HG02840 (cell line): ENCODE measurements at regions not wholly inside any gene's neighbourhood (a gene's known extent, or its start where the extent isn't known, plus 50 kb on each side); places are given as distances from the start of the nearest gene placed in this dataset.
"Not testable (repeated sequence)": the region's sequence is repeated elsewhere in the genome, so short reads cannot be mapped to it uniquely, and the experiment has no call there.

ENCODE experiments used
- ATAC-seq: cut with Tn5 transposase; IDR thresholded peaks from one replicate; pipeline ENCODE4 v1.9.1; 2021; ENCODE audit warnings: mild to moderate bottlenecking, moderate library complexity, moderate number of reproducible peaks; ENCODE audit not compliant: unreplicated experiment, low FRiP score

DNA sequence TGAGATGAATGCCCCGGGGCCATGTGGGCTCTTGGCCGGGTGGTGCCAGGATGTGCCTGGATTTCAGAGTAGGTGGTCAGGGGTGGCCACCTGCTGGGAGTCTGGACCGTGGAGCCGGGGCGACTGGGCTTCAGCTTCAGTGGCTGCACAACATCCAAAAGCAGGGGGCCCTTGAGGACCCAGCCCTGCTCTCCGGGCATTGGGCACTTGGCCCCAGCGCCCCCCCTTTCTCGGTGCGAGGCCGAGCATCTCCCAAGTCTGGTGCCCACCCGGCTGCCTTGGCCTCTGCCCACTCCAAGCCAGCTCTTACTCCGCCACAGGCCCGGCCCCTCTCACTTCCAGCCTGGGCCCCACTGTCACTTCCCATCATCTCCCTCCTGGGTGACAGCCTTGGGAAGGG is 4429.0 kb upstream of the TPTE start:
- not testable (repeated sequence) for ATAC-seq

DNA sequence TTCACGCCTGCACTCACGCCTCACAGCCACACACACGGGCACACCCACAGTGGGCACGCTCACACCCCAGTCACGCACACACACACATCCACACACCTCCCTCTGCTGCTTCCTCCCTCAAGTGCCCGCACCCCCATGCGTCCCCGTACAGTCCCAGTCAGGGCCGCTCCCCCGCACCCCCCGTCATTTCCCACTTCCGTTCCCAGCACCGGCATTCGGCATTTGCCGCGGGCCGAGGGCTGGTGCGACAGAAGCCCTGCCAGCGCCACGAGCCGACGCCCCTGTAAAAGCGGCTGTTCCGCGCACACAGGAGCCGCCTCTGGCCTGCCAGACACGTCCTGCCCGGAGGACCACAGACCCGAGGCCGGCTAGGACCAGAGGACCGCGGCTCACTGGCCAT is 4428.0 kb upstream of the TPTE start:
- not testable (repeated sequence) for ATAC-seq

DNA sequence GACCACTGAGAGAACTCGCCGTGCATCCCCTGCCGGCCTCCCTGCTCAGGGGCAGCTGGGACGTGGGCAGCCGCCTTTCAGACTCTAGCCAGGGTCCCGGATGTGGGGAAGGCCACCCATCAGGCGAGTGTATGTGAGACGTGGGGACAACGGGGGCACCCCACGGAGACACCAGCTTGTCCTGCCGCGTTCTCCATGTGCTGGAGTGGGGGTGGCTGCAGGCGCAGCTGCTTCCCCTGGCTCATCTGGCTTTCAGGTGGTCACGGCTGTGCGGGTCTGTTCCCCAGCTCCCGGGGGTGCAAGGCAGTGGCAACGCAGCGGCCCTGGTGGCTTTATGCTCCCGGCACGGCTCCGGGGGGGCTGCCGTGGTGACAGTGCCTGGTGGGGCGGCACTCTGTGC is 4427.5 kb upstream of the TPTE start:
- ATAC-seq: not testable (repeated sequence)

DNA sequence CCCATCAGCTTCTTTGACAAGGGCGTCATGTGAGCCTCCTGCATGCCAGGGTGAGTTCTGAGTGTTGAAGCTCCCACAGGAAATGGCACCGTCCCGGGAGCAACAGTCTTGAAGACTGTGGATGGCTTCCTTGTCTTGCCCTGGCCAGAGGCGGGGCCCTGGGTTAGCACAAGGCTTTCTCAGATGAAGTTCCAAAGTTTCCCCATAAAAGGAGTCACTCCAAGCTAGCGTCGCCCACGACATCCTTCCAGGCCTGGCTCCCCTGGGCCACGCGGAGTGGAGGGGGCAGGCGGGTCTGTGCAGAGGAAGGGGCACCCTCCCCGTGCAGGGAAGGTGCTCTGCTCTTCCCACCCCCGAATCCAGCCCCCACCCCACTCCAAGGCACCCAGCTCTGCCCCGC is 4426.1 kb upstream of the TPTE start:
- not testable (repeated sequence) for ATAC-seq

DNA sequence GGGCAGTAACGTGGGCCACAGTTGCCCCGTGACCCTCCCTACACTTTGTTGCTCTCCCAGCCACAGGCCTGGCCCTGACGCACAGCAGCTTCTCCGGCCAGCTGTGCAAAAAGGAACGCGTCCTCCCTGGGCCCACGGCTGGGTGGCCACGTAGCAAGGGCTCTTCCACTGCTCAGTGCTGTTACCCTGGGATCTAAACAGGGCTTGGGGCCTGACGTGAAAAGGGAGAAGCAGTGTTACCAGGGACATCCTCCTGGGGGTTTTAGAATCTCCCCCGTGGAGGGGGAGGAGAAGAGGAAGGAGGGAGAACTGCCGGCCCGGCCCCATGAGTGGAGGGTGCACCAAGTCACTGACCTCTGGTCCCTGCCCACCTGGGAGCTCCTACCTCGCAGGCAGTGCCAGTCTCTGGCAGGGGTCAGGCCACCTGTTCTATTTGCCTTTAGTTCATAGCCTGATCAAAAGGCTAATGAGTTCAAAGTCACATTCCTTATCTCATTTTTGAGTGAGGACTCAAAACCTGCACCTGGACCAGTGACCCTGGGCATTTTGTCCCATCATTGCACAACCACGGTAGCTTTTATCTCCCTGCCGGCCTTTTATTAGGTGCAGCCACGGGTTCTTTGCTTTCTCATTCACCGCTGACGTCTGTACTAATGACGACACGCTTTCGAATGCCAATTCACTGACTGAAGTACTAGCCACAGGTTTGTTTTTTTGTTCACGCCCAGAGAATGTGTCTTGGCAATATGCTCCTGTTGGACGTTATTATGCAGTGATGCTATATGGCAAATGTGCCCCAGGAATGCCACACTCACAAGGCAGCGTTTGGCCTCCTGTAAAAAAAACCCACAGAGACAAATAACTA is 4424.6 kb upstream of the TPTE start:
- ATAC-seq: not testable (repeated sequence)

DNA sequence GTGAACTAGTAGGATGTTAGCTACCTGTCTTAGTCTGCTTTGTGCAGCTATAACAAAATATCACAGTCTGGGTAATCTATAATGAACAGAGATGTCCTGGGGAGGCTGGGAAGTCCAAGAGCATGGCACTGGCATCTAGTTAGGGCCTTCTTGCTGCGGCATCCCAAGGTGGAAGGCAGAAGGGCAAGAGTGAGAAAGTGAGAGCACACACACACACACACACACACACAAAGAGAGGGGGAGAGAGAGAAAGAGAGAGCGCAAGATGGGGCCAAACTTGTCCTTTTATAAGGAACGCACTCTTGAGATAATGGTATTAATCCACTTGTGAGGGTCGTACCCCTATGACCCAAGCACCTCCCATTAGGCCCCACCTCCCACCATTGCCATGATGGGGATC is 4423.6 kb upstream of the TPTE start:
- ATAC-seq: not testable (repeated sequence)

DNA sequence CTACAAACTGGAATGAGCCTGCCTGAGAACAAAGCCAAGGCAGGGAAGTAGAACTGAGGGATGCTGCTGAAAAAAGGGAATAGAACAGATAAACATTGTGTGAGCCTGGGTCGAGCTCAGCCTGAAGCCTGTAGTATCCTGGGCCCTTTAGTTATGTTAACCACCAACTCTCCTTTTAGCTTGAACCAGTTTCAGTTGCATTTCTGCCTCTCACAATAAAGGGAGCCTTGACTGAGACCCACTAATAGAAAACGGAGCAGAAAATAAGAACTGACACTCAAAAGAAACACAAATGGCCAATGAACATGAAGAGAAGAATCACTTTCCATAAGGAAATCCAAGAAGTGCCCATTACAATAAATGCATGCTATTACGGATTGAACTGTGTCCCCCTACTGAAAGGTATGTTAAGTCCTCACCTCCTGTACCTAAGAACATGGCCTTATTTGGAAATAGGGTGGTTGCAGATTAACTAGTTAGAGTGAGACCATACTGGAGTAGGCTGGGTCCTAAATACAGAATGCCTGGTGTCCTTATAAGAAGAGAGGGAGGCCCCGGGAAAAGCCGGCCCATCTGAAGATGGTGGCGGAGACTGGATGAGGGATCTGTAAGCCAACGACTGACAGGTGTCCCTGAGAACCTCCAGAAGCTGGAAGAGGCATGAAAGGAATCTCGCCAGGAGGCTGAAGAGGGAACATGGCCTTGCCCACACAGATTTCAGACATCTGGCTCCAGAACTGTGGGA is 4423.0 kb upstream of the TPTE start:
- ATAC-seq: not testable (repeated sequence)

DNA sequence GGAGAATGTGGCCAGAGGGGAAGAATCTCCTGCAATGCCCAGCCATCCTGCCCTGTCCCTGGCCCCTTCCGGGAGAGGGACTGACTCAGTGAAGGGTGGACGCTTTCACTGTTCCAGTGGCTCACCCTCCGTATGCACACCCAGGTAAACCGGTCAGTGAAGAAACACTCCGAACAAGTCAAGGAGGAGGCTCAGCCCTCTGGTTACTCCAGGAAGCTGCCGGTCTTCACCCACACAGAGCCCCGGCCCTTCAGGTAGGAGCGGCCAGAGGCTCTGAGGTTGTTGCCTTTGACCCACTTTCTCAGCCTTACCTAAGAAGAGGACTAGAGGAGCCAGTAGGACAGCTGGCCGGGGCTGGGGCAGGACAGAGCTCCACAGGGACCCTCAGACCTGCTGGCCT is 4419.8 kb upstream of the TPTE start:
- ATAC-seq: not testable (repeated sequence)

DNA sequence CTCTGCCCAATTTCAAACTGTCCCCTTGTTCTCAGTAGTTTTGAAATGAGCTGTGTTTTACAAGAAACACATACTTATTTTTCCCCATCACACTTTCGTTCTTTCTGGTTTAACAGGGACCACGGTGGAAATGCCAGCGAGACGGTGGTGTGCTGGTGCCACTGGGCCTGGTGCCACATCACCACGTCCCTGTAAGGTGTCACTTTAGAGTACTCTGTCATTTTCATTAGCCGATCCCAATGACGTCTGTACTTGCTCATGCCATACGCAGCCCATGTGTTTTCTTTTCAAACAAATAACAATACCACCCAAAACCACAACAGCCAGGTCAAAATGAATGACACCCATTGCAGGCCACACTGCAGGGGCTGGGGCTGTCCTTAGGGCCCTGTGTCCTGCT is 4416.8 kb upstream of the TPTE start:
- ATAC-seq: not testable (repeated sequence)

DNA sequence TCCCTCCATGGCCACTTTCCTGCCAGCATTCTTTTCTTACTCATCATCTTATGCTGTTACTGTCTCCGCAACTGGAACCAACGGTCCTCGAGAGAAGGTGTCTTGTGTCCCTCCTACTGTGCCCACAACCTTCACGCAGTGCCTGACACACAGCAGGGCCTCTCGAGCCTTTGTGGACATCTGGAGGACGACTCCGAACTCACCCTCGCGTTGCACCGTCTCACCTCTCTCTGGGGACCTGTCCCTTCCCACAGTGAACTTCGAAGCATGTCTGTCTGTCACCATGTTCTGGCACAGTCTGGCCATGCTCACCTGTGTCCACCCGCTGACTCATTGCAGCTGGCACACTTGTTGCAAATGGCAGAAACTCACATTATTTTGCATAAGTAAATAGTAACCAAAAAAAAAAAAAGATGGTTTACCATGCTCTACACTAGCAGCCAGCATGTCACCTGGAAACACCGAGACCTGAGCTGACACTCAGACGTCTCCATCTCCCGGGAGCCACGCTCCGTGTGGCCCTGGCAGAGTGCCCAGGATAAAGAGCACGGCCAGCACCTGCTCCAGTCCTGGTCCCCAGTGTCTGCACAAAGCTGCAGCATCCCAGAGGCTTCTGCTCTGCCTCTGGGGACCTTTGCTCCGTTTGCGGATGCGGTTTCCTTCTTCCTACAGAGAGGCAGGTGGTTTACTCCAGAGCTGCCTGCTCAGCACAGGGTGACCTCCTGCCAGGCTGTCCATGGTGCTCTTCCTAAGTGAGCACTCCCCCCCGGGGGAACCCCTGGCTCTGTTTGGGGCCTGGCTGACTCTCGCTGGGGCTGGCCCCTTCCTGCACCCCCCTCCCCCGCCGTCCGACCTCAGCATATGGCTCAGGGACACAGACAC is 4414.5 kb upstream of the TPTE start:
- ATAC-seq: not testable (repeated sequence)

DNA sequence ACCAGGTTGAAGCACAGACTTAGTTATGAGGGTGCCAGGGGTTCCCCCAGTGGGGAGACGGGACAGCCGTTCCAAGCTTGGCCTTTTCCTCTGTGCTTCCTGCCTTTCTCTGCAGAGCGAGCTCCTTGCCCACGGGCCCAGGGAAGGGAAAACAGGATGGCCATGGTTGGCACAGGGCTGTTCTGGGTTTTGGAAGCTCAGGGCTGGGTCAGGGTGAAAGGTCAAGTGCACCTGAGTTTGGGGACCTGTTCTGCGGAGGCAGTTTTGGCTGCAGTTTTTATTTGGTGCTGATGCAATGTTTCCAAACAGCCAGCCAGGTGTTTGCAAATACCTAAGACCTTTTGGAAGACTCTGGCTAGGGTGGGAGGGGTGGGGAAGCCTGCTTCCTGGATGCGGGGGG is 4412.5 kb upstream of the TPTE start:
- ATAC-seq: not testable (repeated sequence)

DNA sequence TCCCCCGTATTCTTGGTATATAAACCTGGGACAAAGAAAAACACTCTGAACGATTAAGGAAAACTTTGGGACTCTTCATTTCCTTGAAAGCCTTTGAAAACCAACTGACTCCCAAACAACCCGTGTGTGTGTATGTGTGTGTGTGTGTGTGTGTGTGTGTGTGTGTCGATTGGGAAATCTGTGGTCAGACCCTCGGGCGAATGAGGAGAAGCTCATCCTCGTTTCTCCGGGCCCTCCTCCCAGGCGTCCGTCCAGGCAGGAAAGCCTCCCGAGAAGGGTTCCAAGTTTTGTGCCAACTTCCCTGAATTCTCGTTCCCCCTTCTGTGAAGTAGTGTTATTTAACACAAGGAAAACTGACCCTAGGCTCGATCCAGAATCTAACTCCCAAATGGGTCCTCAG is 4411.6 kb upstream of the TPTE start:
- not testable (repeated sequence) for ATAC-seq

DNA sequence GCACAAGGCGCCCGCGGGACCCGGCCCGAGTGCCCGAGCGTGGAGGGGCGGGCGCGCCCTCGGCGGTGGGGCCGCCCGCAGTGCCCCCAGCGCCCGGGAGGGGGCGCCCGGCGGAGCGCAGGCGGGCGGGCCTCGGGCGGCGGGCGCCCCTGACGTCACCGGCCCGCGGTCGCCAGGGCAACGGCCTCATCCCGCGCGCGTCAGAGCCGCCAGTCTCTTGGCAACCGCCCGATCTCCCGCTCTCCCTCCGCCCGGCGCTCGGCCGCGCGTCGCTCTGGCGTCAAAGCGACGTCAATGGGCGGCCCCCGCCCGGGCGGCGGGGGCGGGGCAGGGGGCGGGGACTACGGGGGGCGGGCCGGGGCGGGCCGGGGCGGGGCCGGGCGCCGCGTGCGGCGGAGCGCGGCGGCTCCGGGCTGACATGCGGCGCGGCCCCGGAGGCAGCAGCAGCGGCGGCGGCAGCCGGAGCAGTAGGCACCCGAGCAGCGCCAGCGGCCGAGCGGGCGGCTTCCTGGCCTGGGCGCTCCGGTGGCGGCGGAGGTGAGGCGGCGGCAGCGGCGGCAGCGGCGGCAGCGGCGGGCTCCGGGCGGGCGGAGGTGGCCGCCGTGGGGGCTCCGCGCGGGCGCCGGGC is 4410.6 kb upstream of the TPTE start:
- ATAC-seq: peak; percentile 69

DNA sequence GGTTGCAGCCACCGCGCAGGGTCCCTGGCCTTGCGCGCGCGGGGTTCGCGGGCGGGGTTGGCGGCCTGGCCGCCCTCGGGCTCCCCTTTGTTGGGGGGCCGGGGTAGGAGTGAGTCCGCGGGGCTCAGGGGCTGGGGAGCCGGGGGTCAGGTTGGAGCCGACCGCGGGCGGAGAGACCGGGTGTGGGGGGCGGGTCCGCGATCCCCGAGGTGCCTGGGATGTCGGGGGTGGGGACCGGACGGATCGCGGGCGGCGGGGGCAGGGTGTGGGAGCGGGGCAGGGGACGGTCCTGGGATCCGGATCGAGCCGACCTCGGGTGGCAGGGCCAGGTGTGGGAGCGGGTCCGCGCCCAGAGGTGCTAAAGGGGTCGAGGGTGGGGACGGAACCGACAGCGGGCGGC is 4410.0 kb upstream of the TPTE start:
- peak; percentile 16 for ATAC-seq

DNA sequence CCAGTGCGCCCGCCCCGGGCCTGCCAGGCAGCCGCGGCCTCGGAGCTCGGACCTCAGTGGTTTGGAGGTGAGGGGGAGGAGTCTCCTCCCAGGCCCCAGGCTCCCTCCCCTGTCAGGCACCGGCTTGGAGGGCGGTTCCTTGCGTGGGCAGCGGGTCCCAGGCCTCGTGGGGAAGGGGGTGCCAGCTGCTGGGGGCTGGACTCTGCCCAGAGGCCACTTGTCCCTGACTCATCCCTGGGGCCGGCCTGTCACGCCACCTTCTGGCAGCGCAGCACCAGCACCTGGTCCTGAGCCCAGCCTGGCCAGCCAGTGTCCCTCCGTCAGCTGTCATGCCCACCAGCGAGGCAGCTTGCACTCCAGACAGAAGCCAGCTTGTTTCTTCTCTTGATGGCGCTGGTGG is 4403.0 kb upstream of the TPTE start:
- not testable (repeated sequence) for ATAC-seq

DNA sequence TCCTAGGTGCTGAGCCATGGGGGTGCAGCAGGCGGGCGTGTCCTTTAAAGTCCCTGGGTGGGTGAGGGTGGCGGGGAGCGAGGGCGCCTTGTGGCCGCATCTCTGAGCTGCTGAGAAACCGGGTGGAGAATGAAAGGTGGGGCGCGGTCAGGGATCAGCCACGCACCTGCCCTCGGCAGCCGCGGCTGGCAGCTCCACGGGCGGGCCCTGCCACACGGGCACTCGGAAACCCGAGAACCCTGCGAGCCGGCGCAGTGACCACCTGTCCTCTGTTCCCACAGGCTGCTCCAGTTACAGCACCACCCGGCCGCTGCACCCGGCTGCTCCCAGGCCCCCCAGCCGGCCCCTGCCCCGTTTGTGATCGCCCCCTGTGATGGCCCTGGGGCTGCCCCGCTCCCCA is 4400.5 kb upstream of the TPTE start:
- not testable (repeated sequence) for ATAC-seq

DNA sequence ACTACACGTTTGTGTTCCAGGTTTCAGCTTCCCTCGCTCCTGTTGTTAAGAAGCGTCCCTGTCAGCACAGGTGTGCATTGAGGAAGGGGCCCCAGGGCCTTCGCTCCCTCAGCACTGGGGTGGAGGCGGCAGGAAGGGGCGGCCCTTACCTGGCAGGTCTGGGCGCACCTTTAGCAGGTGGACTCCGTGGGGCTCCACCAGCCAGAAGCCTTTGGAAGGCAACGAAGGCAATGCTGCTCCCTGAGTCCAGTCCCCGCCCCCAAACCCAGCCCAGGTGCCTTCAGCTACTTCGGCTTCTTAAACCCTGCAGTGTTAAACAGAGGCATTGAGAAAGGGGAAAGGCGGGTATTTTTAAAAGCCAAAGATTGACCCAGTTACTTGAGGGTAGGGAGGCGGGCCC is 4398.8 kb upstream of the TPTE start:
- not testable (repeated sequence) for ATAC-seq

DNA sequence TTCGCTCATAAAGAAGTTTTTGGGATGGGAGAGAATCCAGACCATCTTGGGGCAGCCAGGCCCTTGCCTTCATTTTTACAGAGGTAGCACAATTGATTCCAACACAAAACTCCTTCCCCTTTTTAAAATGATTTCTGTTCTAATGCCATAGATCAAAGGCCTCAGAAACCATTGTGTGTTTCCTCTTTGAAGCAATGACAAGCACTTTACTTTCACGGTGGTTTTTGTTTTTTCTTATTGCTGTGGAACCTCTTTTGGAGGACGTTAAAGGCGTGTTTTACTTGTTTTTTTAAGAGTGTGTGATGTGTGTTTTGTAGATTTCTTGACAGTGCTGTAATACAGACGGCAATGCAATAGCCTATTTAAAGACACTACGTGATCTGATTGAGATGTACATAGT is 4398.2 kb upstream of the TPTE start:
- not testable (repeated sequence) for ATAC-seq

DNA sequence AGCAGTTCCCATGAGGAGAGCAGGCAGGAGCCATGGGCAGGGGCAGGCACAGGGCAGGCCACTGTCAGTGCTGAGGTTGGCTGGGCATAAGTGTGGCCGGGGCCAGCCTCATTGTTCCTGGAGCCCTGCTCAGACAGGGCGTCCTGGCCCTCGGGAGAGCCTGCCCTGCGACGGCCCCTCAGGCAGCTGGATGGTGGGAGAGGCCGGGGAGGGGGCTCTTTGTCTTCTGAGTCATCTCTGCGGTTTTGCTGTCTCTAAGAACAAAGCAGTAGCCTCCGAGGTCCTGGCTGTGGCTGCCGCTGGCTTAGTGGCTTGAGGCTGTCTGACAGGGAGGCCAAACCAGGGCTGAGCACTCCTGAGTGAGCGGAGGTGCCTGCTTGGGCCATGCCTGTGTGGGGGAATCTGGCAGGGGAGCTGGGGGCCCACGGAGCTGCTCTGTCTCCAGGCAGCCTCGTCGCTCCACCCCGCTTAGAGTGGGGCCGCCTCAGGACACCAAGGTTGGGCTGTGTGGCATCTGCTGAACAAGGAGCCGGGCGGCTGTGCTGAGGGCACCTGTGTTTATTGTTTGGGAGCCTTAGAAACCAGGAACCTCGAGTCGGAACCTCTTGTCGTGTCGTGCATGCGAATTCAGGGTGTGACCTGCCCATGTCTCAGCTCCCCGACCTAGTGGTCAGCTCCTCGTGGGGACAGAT is 4395.7 kb upstream of the TPTE start:
- not testable (repeated sequence) for ATAC-seq
